Esophagus muscularis mucosa (tissue), 4 donors: ENCODE measurements at regions not wholly inside any gene's neighbourhood (a gene's known extent, or its start where the extent isn't known, plus 50 kb on each side); places are given as distances from the start of the nearest gene placed in this dataset.

Experiments used
- EP300 ChIP-seq: sonication (generic); formaldehyde crosslinking; IDR thresholded peaks from one replicate; pipeline ENCODE4 v1.6.1; 2017; ENCODE audit warnings: antibody characterized with exemption
- POLR2A ChIP-seq: fragments of 450-650 bp; IDR thresholded peaks from one replicate; pipeline ENCODE4 v1.6.1; 2017; ENCODE audit warnings: antibody characterized with exemption, moderate library complexity, mild to moderate bottlenecking, low read depth
- TF ChIP-seq, protein P1 (sequence below), 3 experiments: fragments of 200-600 bp in 2 of 3; fragments of 450-650 bp in 1 of 3; sonication (generic) in 2 of 3; IDR thresholded peaks; one replicate each; pipeline ENCODE4 v1.5.1; 2017 to 2019; ENCODE audit warnings: antibody characterized with exemption in 3 of 3, mild to moderate bottlenecking in 2 of 3, moderate library complexity in 1 of 3

DNA sequence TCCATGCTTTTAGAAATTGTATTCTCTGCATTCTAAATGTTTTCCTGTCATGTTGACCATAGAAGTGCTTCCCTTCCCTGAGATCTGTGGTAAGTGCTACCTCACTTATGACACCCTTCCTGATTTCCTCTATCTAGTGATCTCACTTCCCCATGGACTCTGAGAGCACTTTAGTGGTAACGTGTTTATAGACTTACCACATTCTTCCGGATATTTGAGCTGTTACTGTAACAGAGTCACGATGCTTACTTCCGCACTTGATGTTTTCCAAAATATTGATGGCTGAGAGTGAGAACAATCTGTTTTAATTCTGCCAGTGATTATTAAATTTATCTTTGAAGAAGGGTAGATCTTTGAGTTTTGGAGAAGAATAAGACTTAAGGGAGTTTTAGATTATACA lies 60.1 kb upstream of the NAMPT start:
- TF ChIP-seq EP300 (no peak), POLR2A (no peak)
- TF ChIP-seq, protein P1, sequence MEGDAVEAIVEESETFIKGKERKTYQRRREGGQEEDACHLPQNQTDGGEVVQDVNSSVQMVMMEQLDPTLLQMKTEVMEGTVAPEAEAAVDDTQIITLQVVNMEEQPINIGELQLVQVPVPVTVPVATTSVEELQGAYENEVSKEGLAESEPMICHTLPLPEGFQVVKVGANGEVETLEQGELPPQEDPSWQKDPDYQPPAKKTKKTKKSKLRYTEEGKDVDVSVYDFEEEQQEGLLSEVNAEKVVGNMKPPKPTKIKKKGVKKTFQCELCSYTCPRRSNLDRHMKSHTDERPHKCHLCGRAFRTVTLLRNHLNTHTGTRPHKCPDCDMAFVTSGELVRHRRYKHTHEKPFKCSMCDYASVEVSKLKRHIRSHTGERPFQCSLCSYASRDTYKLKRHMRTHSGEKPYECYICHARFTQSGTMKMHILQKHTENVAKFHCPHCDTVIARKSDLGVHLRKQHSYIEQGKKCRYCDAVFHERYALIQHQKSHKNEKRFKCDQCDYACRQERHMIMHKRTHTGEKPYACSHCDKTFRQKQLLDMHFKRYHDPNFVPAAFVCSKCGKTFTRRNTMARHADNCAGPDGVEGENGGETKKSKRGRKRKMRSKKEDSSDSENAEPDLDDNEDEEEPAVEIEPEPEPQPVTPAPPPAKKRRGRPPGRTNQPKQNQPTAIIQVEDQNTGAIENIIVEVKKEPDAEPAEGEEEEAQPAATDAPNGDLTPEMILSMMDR (IDR thresholded peaks at IDR 0.05): no peak
